H1 (cell line): ENCODE measurements at regions not wholly inside any gene's neighbourhood (a gene's known extent, or its start where the extent isn't known, plus 50 kb on each side); places are given as distances from the start of the nearest gene placed in this dataset.

Source experiments
- BCL11A ChIP-seq, 2 experiments: IDR thresholded peaks; one replicate each; pipeline ENCODE4 v1.6.1; 2011; ENCODE audit warnings: low read depth in 2 of 2, low read length in 2 of 2, mild to moderate bottlenecking in 2 of 2
- EGR1 ChIP-seq: IDR thresholded peaks from 2 replicates; pipeline ENCODE4 v1.6.1; 2011; ENCODE audit warnings: low read depth, low read length, borderline replicate concordance
- HDAC2 ChIP-seq, 2 experiments: fragments of 300-600 bp in 1 of 2; sonication (generic) in 1 of 2; IDR thresholded peaks; 2 replicates each; pipeline ENCODE4 v1.6.1; 2011 to 2012; ENCODE audit warnings: low read depth in 2 of 2, low read length in 2 of 2, mild to moderate bottlenecking in 2 of 2, moderate library complexity in 2 of 2, borderline replicate concordance in 1 of 2, inconsistent platforms in 1 of 2
- JUND ChIP-seq: IDR thresholded peaks from 2 replicates; pipeline ENCODE4 v1.6.1; 2011; ENCODE audit warnings: mild to moderate bottlenecking, improper control_type of control experiment, low read length
- NRF1 ChIP-seq: IDR thresholded peaks from 2 replicates; pipeline ENCODE4 v1.6.1; 2011; ENCODE audit warnings: mild to moderate bottlenecking, low read depth, low read length, improper control_type of control experiment
- POLR2A ChIP-seq, 2 experiments: IDR thresholded peaks; 1 replicate in 1 of 2; 2 replicates in 1 of 2; pipeline ENCODE4 v1.6.1; 2011; ENCODE audit warnings: low read depth in 2 of 2, low read length in 2 of 2, mild to moderate bottlenecking in 2 of 2; ENCODE audit errors: control extremely low read depth in 1 of 2
- TF ChIP-seq, protein P1 (sequence below): IDR thresholded peaks from 2 replicates; pipeline ENCODE4 v1.6.1; 2012; ENCODE audit warnings: low read length, inconsistent platforms

DNA sequence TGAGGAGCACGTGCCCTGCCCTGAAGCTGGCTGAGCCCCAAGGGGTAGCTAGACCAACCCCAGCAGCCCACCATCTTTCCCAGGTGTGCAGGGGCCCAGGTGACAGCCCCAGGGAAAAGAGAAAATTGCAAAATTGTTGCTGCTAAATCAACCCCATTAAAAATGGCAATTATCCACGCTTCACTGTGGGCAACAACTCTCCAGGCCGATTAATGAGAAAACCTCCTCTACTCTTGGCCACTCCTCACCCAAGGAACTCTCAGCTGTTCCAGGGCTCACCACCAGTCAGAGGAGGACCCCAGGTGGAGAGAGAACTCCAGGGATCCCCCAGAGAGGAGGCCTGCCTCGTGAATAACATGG, 516.1 kb upstream of the MGMT start (continued):
- TF ChIP-seq, protein P1, sequence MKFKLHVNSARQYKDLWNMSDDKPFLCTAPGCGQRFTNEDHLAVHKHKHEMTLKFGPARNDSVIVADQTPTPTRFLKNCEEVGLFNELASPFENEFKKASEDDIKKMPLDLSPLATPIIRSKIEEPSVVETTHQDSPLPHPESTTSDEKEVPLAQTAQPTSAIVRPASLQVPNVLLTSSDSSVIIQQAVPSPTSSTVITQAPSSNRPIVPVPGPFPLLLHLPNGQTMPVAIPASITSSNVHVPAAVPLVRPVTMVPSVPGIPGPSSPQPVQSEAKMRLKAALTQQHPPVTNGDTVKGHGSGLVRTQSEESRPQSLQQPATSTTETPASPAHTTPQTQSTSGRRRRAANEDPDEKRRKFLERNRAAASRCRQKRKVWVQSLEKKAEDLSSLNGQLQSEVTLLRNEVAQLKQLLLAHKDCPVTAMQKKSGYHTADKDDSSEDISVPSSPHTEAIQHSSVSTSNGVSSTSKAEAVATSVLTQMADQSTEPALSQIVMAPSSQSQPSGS, result no peak
- no peak for TF ChIP-seq EGR1
- no peak for TF ChIP-seq BCL11A (IDR thresholded peaks at IDR 0.05; ENCODE audit: low read depth in 2 of 2, low read length in 2 of 2)
- TF ChIP-seq JUND, result no peak
- no peak for TF ChIP-seq POLR2A (IDR thresholded peaks at IDR 0.05; ENCODE audit: control extremely low read depth in 1 of 2, low read depth in 2 of 2, low read length in 2 of 2)
- no peak for TF ChIP-seq HDAC2 (IDR thresholded peaks at IDR 0.05; ENCODE audit: borderline replicate concordance in 1 of 2, low read depth in 2 of 2, low read length in 2 of 2)
- TF ChIP-seq NRF1, result no peak
